ENCODE measurements at regions not wholly inside any gene's neighbourhood (a gene's known extent, or its start where the extent isn't known, plus 50 kb on each side); places are given as distances from the start of the nearest gene placed in this dataset.

- WGBS (ENCODE audit: insufficient coverage), result 84% methylated on average over 2 of the region's 2 CpGs
- Mint-ChIP-seq H3K27ac (no peak overlapping the region), H3K4me1 (no peaks in the 10 kb centered on the region), H3K27me3 (ENCODE audit: low read depth in 2 of 2) (no peaks in the 10 kb centered on the region), H3K9me3 (peaks cover 6 to 7% of the 10 kb centered on the region in 2 donors), H3K4me3 (no peak overlapping the region), H3K36me3 (no peaks in the 10 kb centered on the region)
- TF ChIP-seq CTCF (IDR thresholded peaks at IDR 0.05), result no peak
- no peak for DNase-seq
- Histone ChIP-seq H3K27me3 (ENCODE audit: control insufficient read depth, insufficient read depth, low read length) (no peaks in the 10 kb centered on the region), H3K4me1 (ENCODE audit: control insufficient read depth, insufficient read depth, low read length) (no peaks in the 10 kb centered on the region), H3K4me3 (ENCODE audit: low read length) (no peak overlapping the region), H3K9me3 (ENCODE audit: control insufficient read depth, insufficient read depth, low read length) (no peaks in the 10 kb centered on the region), H3K27ac (ENCODE audit: low read length) (no peak overlapping the region), H3K36me3 (ENCODE audit: control insufficient read depth, insufficient read depth, low read length) (no peaks in the 10 kb centered on the region)
- intact Hi-C loops (cut with micrococcal nuclease), result no loop called here
- no peak for ATAC-seq
These were observed 316.7 kb downstream of the ANTXR2 start for GRCh38 chr4:79756140-79756895.

GRCh38 chr4:79748835-79749234, 324.2 kb downstream of the ANTXR2 start:
- Mint-ChIP-seq H3K27ac (no peak overlapping the region), H3K27me3 (ENCODE audit: low read depth in 2 of 2) (no peaks in the 10 kb centered on the region), H3K4me3 (no peak overlapping the region), H3K9me3 (peaks cover 12 to 17% of the 10 kb centered on the region in 2 donors), H3K4me1 (no peaks in the 10 kb centered on the region), H3K36me3 (no peaks in the 10 kb centered on the region)
- intact Hi-C loops (cut with micrococcal nuclease), result no loop called here
- H3K4me3 ChIP-seq (ENCODE audit: low read length), result no peak overlapping the region
- no peaks in the 10 kb centered on the region for H3K4me1 ChIP-seq (ENCODE audit: control insufficient read depth, insufficient read depth, low read length)
- no peak overlapping the region for H3K27ac ChIP-seq (ENCODE audit: low read length)
- no peak for DNase-seq
- H3K27me3 ChIP-seq (ENCODE audit: control insufficient read depth, insufficient read depth, low read length), result no peaks in the 10 kb centered on the region
- no peaks in the 10 kb centered on the region for H3K9me3 ChIP-seq (ENCODE audit: control insufficient read depth, insufficient read depth, low read length)
- ATAC-seq, result no peak
- H3K36me3 ChIP-seq (ENCODE audit: control insufficient read depth, insufficient read depth, low read length), result no peaks in the 10 kb centered on the region
- 86% methylated on average over 2 of the region's 2 CpGs for WGBS (ENCODE audit: insufficient coverage)
- TF ChIP-seq CTCF (IDR thresholded peaks at IDR 0.05), result no peak

GRCh38 chr4:79747252-79747651, 325.8 kb downstream of the ANTXR2 start:
- Mint-ChIP-seq H3K4me1 (no peaks in the 10 kb centered on the region), H3K27me3 (ENCODE audit: low read depth in 2 of 2) (no peaks in the 10 kb centered on the region), H3K27ac (no peak overlapping the region), H3K9me3 (peaks cover 13 to 19% of the 10 kb centered on the region in 2 donors), H3K4me3 (no peak overlapping the region), H3K36me3 (no peaks in the 10 kb centered on the region)
- Histone ChIP-seq H3K4me1 (ENCODE audit: control insufficient read depth, insufficient read depth, low read length) (no peaks in the 10 kb centered on the region), H3K27ac (ENCODE audit: low read length) (no peak overlapping the region), H3K36me3 (ENCODE audit: control insufficient read depth, insufficient read depth, low read length) (no peaks in the 10 kb centered on the region), H3K4me3 (ENCODE audit: low read length) (no peak overlapping the region), H3K9me3 (ENCODE audit: control insufficient read depth, insufficient read depth, low read length) (no peaks in the 10 kb centered on the region), H3K27me3 (ENCODE audit: control insufficient read depth, insufficient read depth, low read length) (no peaks in the 10 kb centered on the region)
- ATAC-seq, result no peak
- intact Hi-C loops (cut with micrococcal nuclease), result no loop called here
- DNase-seq, result no peak
- TF ChIP-seq CTCF (IDR thresholded peaks at IDR 0.05), result no peak

GRCh38 chr4:79743014-79743413, 330.0 kb downstream of the ANTXR2 start:
- H3K27ac Mint-ChIP-seq, result no peak overlapping the region
- no peaks in the 10 kb centered on the region for H3K4me1 Mint-ChIP-seq
- H3K36me3 ChIP-seq (ENCODE audit: control insufficient read depth, insufficient read depth, low read length), result no peaks in the 10 kb centered on the region
- no peak overlapping the region for H3K4me3 ChIP-seq (ENCODE audit: low read length)
- no peak overlapping the region for H3K27ac ChIP-seq (ENCODE audit: low read length)
- no peak for DNase-seq
- H3K36me3 Mint-ChIP-seq, result no peaks in the 10 kb centered on the region
- H3K9me3 ChIP-seq (ENCODE audit: control insufficient read depth, insufficient read depth, low read length), result no peaks in the 10 kb centered on the region
- peaks cover 10 to 21% of the 10 kb centered on the region in 2 donors for H3K9me3 Mint-ChIP-seq
- intact Hi-C loops (cut with micrococcal nuclease), result no loop called here
- H3K4me3 Mint-ChIP-seq, result no peak overlapping the region
- no peaks in the 10 kb centered on the region for H3K4me1 ChIP-seq (ENCODE audit: control insufficient read depth, insufficient read depth, low read length)
- H3K27me3 Mint-ChIP-seq (ENCODE audit: low read depth in 2 of 2), result no peaks in the 10 kb centered on the region
- no peak for TF ChIP-seq CTCF (IDR thresholded peaks at IDR 0.05)
- H3K27me3 ChIP-seq (ENCODE audit: control insufficient read depth, insufficient read depth, low read length), result no peaks in the 10 kb centered on the region
- WGBS (ENCODE audit: insufficient coverage), result 94% methylated on average over 8 of the region's 8 CpGs
- ATAC-seq, result no peak

Measured in natural killer cell (primary cell).